ENCODE measurements at regions not wholly inside any gene's neighbourhood (a gene's known extent, or its start where the extent isn't known, plus 50 kb on each side); places are given as distances from the start of the nearest gene placed in this dataset.

DNA sequence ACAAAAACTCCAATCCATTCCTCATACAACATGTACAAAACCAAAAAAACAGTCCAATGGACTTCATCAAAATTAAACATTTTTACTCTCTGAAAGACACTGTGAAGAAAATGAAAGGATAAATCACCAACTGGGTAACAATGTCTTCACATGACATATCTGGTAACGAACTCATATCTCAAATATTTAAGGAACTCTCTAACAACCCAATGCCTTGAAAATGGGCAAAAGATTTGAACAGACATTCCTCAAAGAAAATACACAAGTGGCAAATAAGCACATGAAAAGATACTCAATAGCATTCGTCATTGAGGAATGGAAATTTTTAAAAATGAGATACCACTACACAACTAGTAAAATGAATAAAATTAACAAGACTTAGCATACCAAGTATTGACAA is 198.7 kb upstream of the RASSF8 start:
- TF ChIP-seq, protein P1, sequence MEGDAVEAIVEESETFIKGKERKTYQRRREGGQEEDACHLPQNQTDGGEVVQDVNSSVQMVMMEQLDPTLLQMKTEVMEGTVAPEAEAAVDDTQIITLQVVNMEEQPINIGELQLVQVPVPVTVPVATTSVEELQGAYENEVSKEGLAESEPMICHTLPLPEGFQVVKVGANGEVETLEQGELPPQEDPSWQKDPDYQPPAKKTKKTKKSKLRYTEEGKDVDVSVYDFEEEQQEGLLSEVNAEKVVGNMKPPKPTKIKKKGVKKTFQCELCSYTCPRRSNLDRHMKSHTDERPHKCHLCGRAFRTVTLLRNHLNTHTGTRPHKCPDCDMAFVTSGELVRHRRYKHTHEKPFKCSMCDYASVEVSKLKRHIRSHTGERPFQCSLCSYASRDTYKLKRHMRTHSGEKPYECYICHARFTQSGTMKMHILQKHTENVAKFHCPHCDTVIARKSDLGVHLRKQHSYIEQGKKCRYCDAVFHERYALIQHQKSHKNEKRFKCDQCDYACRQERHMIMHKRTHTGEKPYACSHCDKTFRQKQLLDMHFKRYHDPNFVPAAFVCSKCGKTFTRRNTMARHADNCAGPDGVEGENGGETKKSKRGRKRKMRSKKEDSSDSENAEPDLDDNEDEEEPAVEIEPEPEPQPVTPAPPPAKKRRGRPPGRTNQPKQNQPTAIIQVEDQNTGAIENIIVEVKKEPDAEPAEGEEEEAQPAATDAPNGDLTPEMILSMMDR (IDR thresholded peaks at IDR 0.05; ENCODE audit: borderline replicate concordance, extremely low read depth, low read length, poor library complexity, severe bottlenecking): no peak
- no peak for TF ChIP-seq EZH2 (IDR thresholded peaks at IDR 0.05; ENCODE audit: borderline replicate concordance, low read depth, low read length, severe bottlenecking)

Data from DND-41 (cell line).